ENCODE measurements at regions not wholly inside any gene's neighbourhood (a gene's known extent, or its start where the extent isn't known, plus 50 kb on each side); places are given as distances from the start of the nearest gene placed in this dataset.
A peak's percentile ranks its signal among the peaks of the same experiment; 100 is the strongest.

DNA sequence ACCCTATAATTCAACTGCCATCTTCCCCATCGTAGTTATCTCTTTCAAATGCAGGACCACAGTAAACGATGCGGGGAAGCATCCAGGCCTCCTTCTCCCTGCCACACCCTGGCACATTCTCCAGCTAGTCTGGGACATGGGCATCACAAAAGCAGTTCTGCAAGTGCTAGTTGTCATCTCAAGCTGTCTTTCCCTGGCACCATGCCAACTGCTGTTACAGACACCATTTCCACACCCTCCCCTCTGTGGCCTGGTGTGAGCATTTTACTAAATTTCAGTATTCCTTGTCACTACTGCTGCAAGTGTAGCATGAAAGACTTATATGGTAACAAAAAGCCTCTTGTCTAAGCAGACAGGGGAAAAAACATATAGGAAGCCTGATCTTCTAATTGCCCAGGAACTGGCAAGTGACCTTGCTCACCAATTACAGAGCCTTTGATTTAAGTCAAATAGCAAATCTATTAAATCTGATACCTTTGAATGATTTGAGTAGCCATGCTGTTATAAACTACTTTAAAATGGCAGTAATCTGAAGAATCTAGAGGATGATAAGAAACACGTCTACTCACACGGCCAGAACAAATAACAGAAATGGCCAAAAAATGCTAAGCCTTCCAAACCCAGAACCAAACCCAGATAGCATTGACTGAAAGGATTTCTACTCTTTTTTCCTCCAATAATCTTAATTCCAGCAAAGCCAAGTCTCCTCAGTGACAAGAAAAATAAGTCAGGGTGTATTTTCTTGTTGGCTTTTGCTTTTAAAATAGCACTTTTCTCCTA, 179.0 kb downstream of the NUFIP1 start:
- DNase-seq = peak; percentile 63 to 72
- peak overlapping the region; percentile 1 to 85 (median 56) for H3K27ac ChIP-seq
- H3K4me1 ChIP-seq = peaks cover 11 to 14% of the 10 kb centered on the region in 2 donors
- WGBS, 2 donors = 70 to 75% methylated on average over 5 of the region's 5 CpGs
- TF ChIP-seq, protein P1, sequence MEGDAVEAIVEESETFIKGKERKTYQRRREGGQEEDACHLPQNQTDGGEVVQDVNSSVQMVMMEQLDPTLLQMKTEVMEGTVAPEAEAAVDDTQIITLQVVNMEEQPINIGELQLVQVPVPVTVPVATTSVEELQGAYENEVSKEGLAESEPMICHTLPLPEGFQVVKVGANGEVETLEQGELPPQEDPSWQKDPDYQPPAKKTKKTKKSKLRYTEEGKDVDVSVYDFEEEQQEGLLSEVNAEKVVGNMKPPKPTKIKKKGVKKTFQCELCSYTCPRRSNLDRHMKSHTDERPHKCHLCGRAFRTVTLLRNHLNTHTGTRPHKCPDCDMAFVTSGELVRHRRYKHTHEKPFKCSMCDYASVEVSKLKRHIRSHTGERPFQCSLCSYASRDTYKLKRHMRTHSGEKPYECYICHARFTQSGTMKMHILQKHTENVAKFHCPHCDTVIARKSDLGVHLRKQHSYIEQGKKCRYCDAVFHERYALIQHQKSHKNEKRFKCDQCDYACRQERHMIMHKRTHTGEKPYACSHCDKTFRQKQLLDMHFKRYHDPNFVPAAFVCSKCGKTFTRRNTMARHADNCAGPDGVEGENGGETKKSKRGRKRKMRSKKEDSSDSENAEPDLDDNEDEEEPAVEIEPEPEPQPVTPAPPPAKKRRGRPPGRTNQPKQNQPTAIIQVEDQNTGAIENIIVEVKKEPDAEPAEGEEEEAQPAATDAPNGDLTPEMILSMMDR (IDR thresholded peaks at IDR 0.05) = no peak
- no peak for TF ChIP-seq POLR2A (IDR thresholded peaks at IDR 0.05)
- H3K9me3 ChIP-seq = no peaks in the 10 kb centered on the region
- intact Hi-C loops (cut with DNase I) = no loop called here
- H3K36me3 ChIP-seq = no peaks in the 10 kb centered on the region
- no peak overlapping the region for H3K4me3 ChIP-seq (replicated peaks in 1 of 3)
- H3K27me3 ChIP-seq = no peaks in the 10 kb centered on the region

GRCh38 chr13:44809190-44809589, 180.1 kb downstream of the NUFIP1 start:
- intact Hi-C loops (cut with DNase I) = no loop called here
- Histone ChIP-seq H3K4me3 (replicated peaks in 1 of 3) (no peak overlapping the region), H3K36me3 (no peaks in the 10 kb centered on the region), H3K4me1 (peaks cover 11 to 14% of the 10 kb centered on the region in 2 donors), H3K27ac (peak overlapping the region; percentile 29 to 85 (median 52)), H3K9me3 (no peaks in the 10 kb centered on the region), H3K27me3 (no peaks in the 10 kb centered on the region)
- WGBS, 2 donors = 20 to 36% methylated on average over 9 of the region's 9 CpGs
- TF ChIP-seq, protein P1 (IDR thresholded peaks at IDR 0.05) = no peak
- TF ChIP-seq POLR2A (IDR thresholded peaks at IDR 0.05) = peak in 1 of 2 donors; percentile 48
- peak; percentile 34 to 62 for DNase-seq

DNA sequence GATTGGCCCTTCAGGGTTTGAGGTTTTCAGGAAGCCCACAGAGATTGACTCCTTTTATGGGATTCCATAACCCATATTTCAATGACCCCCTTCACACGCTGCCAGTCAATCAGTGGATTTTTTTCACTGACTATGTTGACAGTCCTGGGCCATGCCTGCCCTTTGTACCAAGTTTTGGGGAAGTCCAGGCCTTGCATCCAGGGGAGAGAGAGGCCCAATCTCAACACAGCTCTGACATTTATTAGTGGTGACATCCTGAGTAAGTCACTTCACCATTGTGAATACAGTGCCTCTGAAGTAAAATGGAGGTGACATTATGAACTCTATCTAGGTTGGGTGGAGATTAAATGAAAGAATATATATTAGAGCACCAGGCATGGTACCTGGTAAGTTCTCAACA, 181.1 kb downstream of the NUFIP1 start:
- no peak overlapping the region for H3K4me3 ChIP-seq (replicated peaks in 1 of 3)
- TF ChIP-seq, protein P1 (IDR thresholded peaks at IDR 0.05) = no peak
- TF ChIP-seq POLR2A (IDR thresholded peaks at IDR 0.05) = no peak
- peaks cover 11 to 14% of the 10 kb centered on the region in 2 donors for H3K4me1 ChIP-seq
- no peaks in the 10 kb centered on the region for H3K9me3 ChIP-seq
- no peaks in the 10 kb centered on the region for H3K27me3 ChIP-seq
- no peak for DNase-seq
- WGBS, 2 donors = 100% methylated on average over 1 of the region's 1 CpG
- H3K36me3 ChIP-seq = no peaks in the 10 kb centered on the region
- intact Hi-C loops (cut with DNase I) = no loop called here
- no peak overlapping the region for H3K27ac ChIP-seq

GRCh38 chr13:44807449-44808034, 181.7 kb downstream of the NUFIP1 start:
- no peaks in the 10 kb centered on the region for H3K9me3 ChIP-seq
- no peak for TF ChIP-seq POLR2A (IDR thresholded peaks at IDR 0.05)
- TF ChIP-seq, protein P1 (IDR thresholded peaks at IDR 0.05) = no peak
- no peak overlapping the region for H3K4me3 ChIP-seq (replicated peaks in 1 of 3)
- no peak overlapping the region for H3K27ac ChIP-seq
- H3K36me3 ChIP-seq = no peaks in the 10 kb centered on the region
- 93 to 94% methylated on average over 5 of the region's 5 CpGs for WGBS, 2 donors
- intact Hi-C loops (cut with DNase I) = no loop called here
- peaks cover 11 to 14% of the 10 kb centered on the region in 2 donors for H3K4me1 ChIP-seq
- no peaks in the 10 kb centered on the region for H3K27me3 ChIP-seq
- DNase-seq = no peak

GRCh38 chr13:44806826-44807225, 182.4 kb downstream of the NUFIP1 start:
- Histone ChIP-seq H3K9me3 (no peaks in the 10 kb centered on the region), H3K4me1 (peaks cover 11 to 14% of the 10 kb centered on the region in 2 donors), H3K4me3 (replicated peaks in 1 of 3) (no peak overlapping the region), H3K27me3 (no peaks in the 10 kb centered on the region), H3K27ac (no peak overlapping the region), H3K36me3 (no peaks in the 10 kb centered on the region)
- DNase-seq = no peak
- whole genome bisulfite sequencing, 2 donors = 75 to 88% methylated on average over 10 of the region's 10 CpGs
- intact Hi-C loops (cut with DNase I) = no loop called here
- no peak for TF ChIP-seq POLR2A (IDR thresholded peaks at IDR 0.05)
- TF ChIP-seq, protein P1 (IDR thresholded peaks at IDR 0.05) = no peak

Measured in thyroid gland (tissue), 4 donors.